ENCODE measurements at regions not wholly inside any gene's neighbourhood (a gene's known extent, or its start where the extent isn't known, plus 50 kb on each side); places are given as distances from the start of the nearest gene placed in this dataset.

- Histone ChIP-seq H2AFZ (no peak overlapping the region), H3K9ac (no peak overlapping the region), H3K4me2 (ENCODE audit: unreplicated experiment) (no peak overlapping the region), H3K79me2 (ENCODE audit: insufficient read depth) (no peaks in the 10 kb centered on the region), H3F3A (ENCODE audit: insufficient read depth) (no peaks in the 10 kb centered on the region), H3K4me3 (no peak overlapping the region), H3K9me3 (ENCODE audit: low read depth) (no peaks in the 10 kb centered on the region), H3K4me1 (ENCODE audit: insufficient read depth) (no peaks in the 10 kb centered on the region), H3K27me3 (replicated peaks; ENCODE audit: insufficient read depth) (no peaks in the 10 kb centered on the region), H3K36me3 (ENCODE audit: low read depth) (no peaks in the 10 kb centered on the region), H3K9me2 (ENCODE audit: insufficient read depth) (no peaks in the 10 kb centered on the region), H3K27ac (no peak overlapping the region), H4K20me1 (ENCODE audit: insufficient read depth) (no peaks in the 10 kb centered on the region)
- no peak for TF ChIP-seq EZH2phosphoT487 (IDR thresholded peaks at IDR 0.05; ENCODE audit: insufficient read depth, low read depth)
- no peak for TF ChIP-seq EZH2 (IDR thresholded peaks at IDR 0.05; ENCODE audit: insufficient read depth, poor library complexity, severe bottlenecking)
- in situ Hi-C loops (cut with MboI): no loop called here
- DNase-seq: no peak
Measured at GRCh38 chr2:219810895-219811294, 183.5 kb downstream of the SLC4A3 start.

DNA sequence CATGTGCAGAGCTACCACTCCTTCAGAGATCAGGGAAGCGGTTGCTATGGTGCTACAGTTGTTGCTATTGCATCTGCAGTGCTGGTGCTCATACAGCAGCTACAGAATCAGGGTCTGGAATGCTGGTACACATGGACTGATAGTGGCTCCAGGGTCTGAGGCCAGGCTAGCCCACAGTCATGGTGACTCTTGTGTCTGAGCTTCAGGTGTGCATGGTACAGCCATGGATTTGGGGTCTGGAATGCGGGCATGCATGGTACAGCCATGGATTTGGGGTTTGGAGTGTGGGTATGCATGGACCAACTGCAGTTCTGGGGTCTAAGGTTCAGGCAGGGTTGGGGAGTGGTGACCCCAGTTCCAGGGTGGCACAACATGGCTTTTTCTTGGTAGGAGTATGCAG, 185.2 kb downstream of the SLC4A3 start:
- no peak for DNase-seq
- H3K4me1 ChIP-seq (ENCODE audit: insufficient read depth): no peaks in the 10 kb centered on the region
- H3K4me2 ChIP-seq (ENCODE audit: unreplicated experiment): no peak overlapping the region
- WGBS, 2 experiments (ENCODE audit: low coverage in 1 of 2, low lambda C conversion rate in 2 of 2, missing lambda C conversion rate in 2 of 2): 4 to 25% methylated on average over 2 of the region's 2 CpGs
- no peak overlapping the region for H2AFZ ChIP-seq
- no peak overlapping the region for H3K9ac ChIP-seq
- no peak overlapping the region for H3K27ac ChIP-seq
- H4K20me1 ChIP-seq (ENCODE audit: insufficient read depth): no peaks in the 10 kb centered on the region
- H3K9me3 ChIP-seq (ENCODE audit: low read depth): no peaks in the 10 kb centered on the region
- no peaks in the 10 kb centered on the region for H3K36me3 ChIP-seq (ENCODE audit: low read depth)
- H3F3A ChIP-seq (ENCODE audit: insufficient read depth): no peaks in the 10 kb centered on the region
- no peak overlapping the region for H3K4me3 ChIP-seq
- H3K9me2 ChIP-seq (ENCODE audit: insufficient read depth): no peaks in the 10 kb centered on the region
- in situ Hi-C loops (cut with MboI): no loop called here
- H3K27me3 ChIP-seq (replicated peaks; ENCODE audit: insufficient read depth): no peaks in the 10 kb centered on the region
- TF ChIP-seq EZH2 (IDR thresholded peaks at IDR 0.05; ENCODE audit: insufficient read depth, poor library complexity, severe bottlenecking): no peak
- TF ChIP-seq EZH2phosphoT487 (IDR thresholded peaks at IDR 0.05; ENCODE audit: insufficient read depth, low read depth): no peak
- no peaks in the 10 kb centered on the region for H3K79me2 ChIP-seq (ENCODE audit: insufficient read depth)

DNA sequence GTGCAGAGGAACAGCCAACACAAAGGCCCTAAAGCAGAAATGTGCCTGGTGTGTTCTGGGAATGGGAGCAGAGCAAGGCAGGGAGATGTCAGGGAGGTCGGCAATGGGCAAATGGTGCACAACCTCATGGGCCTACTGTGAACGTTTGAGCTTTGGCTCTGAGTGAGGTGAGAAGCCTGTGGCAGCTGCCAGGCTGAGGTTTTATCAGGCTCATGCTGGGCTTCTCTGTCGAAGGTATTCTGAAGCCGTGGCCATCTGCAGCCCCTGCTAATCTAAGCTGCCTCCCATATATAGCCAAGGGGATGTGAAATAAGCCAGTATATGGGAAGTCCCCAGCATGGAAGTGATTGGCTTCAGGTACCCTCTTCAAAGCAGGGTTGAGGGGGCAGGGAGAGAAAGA, 193.3 kb downstream of the SLC4A3 start:
- WGBS, 2 experiments (ENCODE audit: low coverage in 1 of 2, low lambda C conversion rate in 2 of 2, missing lambda C conversion rate in 2 of 2): 22 to 23% methylated on average over 4 of the region's 4 CpGs
- H4K20me1 ChIP-seq (ENCODE audit: insufficient read depth): no peaks in the 10 kb centered on the region
- H3K9ac ChIP-seq: no peak overlapping the region

DNA sequence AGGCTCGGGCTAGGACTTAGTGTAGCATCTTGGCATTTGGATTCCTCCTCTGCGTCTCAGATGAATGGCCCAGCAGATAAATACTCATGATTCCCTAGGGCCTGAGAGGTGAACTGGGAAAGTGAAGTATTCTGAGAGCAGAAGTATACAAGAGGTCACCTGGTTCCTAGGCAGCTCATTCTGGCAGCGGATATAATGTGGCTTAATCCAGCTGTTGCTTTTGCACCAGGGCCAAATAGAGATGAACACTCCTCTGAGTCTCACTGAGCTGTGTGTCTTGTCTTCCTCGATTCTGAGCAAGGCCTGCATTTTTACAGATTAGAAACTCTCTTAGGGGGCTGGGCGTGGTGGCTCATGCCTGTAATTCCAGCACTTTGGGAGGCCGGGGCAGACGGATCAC, 196.1 kb downstream of the SLC4A3 start:
- H3K36me3 ChIP-seq (ENCODE audit: low read depth): no peaks in the 10 kb centered on the region
- no peaks in the 10 kb centered on the region for H3F3A ChIP-seq (ENCODE audit: insufficient read depth)
- no peaks in the 10 kb centered on the region for H4K20me1 ChIP-seq (ENCODE audit: insufficient read depth)
- TF ChIP-seq EZH2 (IDR thresholded peaks at IDR 0.05; ENCODE audit: insufficient read depth, poor library complexity, severe bottlenecking): no peak
- TF ChIP-seq EZH2phosphoT487 (IDR thresholded peaks at IDR 0.05; ENCODE audit: insufficient read depth, low read depth): no peak
- H3K79me2 ChIP-seq (ENCODE audit: insufficient read depth): no peaks in the 10 kb centered on the region
- no peak overlapping the region for H3K4me2 ChIP-seq (ENCODE audit: unreplicated experiment)
- no peak for DNase-seq
- no peak overlapping the region for H3K9ac ChIP-seq
- H2AFZ ChIP-seq: no peak overlapping the region
- no peak overlapping the region for H3K27ac ChIP-seq
- no peaks in the 10 kb centered on the region for H3K9me3 ChIP-seq (ENCODE audit: low read depth)
- no peaks in the 10 kb centered on the region for H3K9me2 ChIP-seq (ENCODE audit: insufficient read depth)
- peaks cover 17% of the 10 kb centered on the region for H3K27me3 ChIP-seq (replicated peaks; ENCODE audit: insufficient read depth)
- H3K4me1 ChIP-seq (ENCODE audit: insufficient read depth): no peaks in the 10 kb centered on the region
- in situ Hi-C loops (cut with MboI): no loop called here
- 28 to 29% methylated on average over 7 of the region's 7 CpGs for WGBS, 2 experiments (ENCODE audit: low coverage in 1 of 2, low lambda C conversion rate in 2 of 2, missing lambda C conversion rate in 2 of 2)
- no peak overlapping the region for H3K4me3 ChIP-seq

More for the DNA sequence above, 193.3 kb downstream of the SLC4A3 start:
- no peak overlapping the region for H3K27ac ChIP-seq
- peaks cover 8% of the 10 kb centered on the region for H3K27me3 ChIP-seq (replicated peaks; ENCODE audit: insufficient read depth)
- in situ Hi-C loops (cut with MboI): no loop called here
- H3K4me1 ChIP-seq (ENCODE audit: insufficient read depth): no peaks in the 10 kb centered on the region
- no peaks in the 10 kb centered on the region for H3F3A ChIP-seq (ENCODE audit: insufficient read depth)
- no peak for DNase-seq
- no peaks in the 10 kb centered on the region for H3K9me2 ChIP-seq (ENCODE audit: insufficient read depth)
- H3K79me2 ChIP-seq (ENCODE audit: insufficient read depth): no peaks in the 10 kb centered on the region
- H3K4me3 ChIP-seq: no peak overlapping the region
- no peaks in the 10 kb centered on the region for H3K9me3 ChIP-seq (ENCODE audit: low read depth)
- no peaks in the 10 kb centered on the region for H3K36me3 ChIP-seq (ENCODE audit: low read depth)
- TF ChIP-seq EZH2phosphoT487 (IDR thresholded peaks at IDR 0.05; ENCODE audit: insufficient read depth, low read depth) (no peak), EZH2 (IDR thresholded peaks at IDR 0.05; ENCODE audit: insufficient read depth, poor library complexity, severe bottlenecking) (no peak)
- no peak overlapping the region for H2AFZ ChIP-seq
- H3K4me2 ChIP-seq (ENCODE audit: unreplicated experiment): no peak overlapping the region

- Histone ChIP-seq H3K4me3 (no peak overlapping the region), H3K9me3 (ENCODE audit: low read depth) (no peaks in the 10 kb centered on the region), H3K9me2 (ENCODE audit: insufficient read depth) (no peaks in the 10 kb centered on the region), H3K27me3 (replicated peaks; ENCODE audit: insufficient read depth) (peaks cover 31% of the 10 kb centered on the region), H4K20me1 (ENCODE audit: insufficient read depth) (no peaks in the 10 kb centered on the region), H3K4me2 (ENCODE audit: unreplicated experiment) (no peak overlapping the region), H3K36me3 (ENCODE audit: low read depth) (no peaks in the 10 kb centered on the region), H3K9ac (no peak overlapping the region), H3K79me2 (ENCODE audit: insufficient read depth) (no peaks in the 10 kb centered on the region), H3K4me1 (ENCODE audit: insufficient read depth) (no peaks in the 10 kb centered on the region), H2AFZ (no peak overlapping the region), H3K27ac (no peak overlapping the region), H3F3A (ENCODE audit: insufficient read depth) (no peaks in the 10 kb centered on the region)
- WGBS, 2 experiments (ENCODE audit: low coverage in 1 of 2, low lambda C conversion rate in 2 of 2, missing lambda C conversion rate in 2 of 2): 10 to 21% methylated on average over 3 of the region's 3 CpGs
- in situ Hi-C loops (cut with MboI): no loop called here
- TF ChIP-seq EZH2phosphoT487 (IDR thresholded peaks at IDR 0.05; ENCODE audit: insufficient read depth, low read depth) (no peak), EZH2 (IDR thresholded peaks at IDR 0.05; ENCODE audit: insufficient read depth, poor library complexity, severe bottlenecking) (no peak)
- DNase-seq: no peak
Measured at GRCh38 chr2:219824996-219825395, 197.6 kb downstream of the SLC4A3 start.
